Right lobe of liver (tissue), 6 donors: ENCODE measurements at regions not wholly inside any gene's neighbourhood (a gene's known extent, or its start where the extent isn't known, plus 50 kb on each side); places are given as distances from the start of the nearest gene placed in this dataset.
A peak's percentile ranks its signal among the peaks of the same experiment; 100 is the strongest.

Source experiments
- ATAC-seq, 4 donors: fragments of 200-7000 bp; cut with Tn5 transposase; one replicate each; pipeline ENCODE4 v1.9.1; 2020; ENCODE audit warnings: mild to moderate bottlenecking in 4 of 4, moderate library complexity in 4 of 4
- DNase-seq, 3 donors: peaks; one replicate each; pipeline ENCODE4 v3.0.0-alpha.2; 2020
- H3K27ac ChIP-seq, 3 donors: fragments of 200-600 bp; one replicate each; pipeline ENCODE4 v1.8.0; 2022
- H3K27me3 ChIP-seq, 2 donors: fragments of 200-600 bp; one replicate each; pipeline ENCODE4 v1.8.0; 2022
- H3K36me3 ChIP-seq, 4 donors: fragments of 200-600 bp; sonication (generic) in 1 of 4; one replicate each; pipeline versions ENCODE4 v1.5.1 to v1.8.0; 2017 to 2022; ENCODE audit warnings: control low read depth in 1 of 4
- H3K4me1 ChIP-seq, 4 donors: fragments of 200-600 bp; sonication (generic) in 1 of 4; one replicate each; pipeline versions ENCODE4 v1.5.1 to v1.8.0; 2017 to 2022; ENCODE audit warnings: control low read depth in 1 of 4
- H3K4me3 ChIP-seq, 3 donors: fragments of 200-600 bp; one replicate each; pipeline ENCODE4 v1.8.0; 2022
- H3K9me3 ChIP-seq, 4 donors: fragments of 200-600 bp; sonication (generic) in 1 of 4; one replicate each; pipeline versions ENCODE4 v1.5.1 to v1.8.0; 2017 to 2022; ENCODE audit warnings: control low read depth in 1 of 4
- CTCF ChIP-seq, 4 donors: fragments of 200-600 bp in 3 of 4; fragments of 450-650 bp in 1 of 4; IDR thresholded peaks; one replicate each; pipeline versions ENCODE4 v1.5.1 to v1.8.0; 2016 to 2022; ENCODE audit warnings: antibody characterized with exemption in 4 of 4, mild to moderate bottlenecking in 2 of 4
- POLR2A ChIP-seq: fragments of 450-650 bp; IDR thresholded peaks from one replicate; pipeline ENCODE4 v1.6.1; 2017; ENCODE audit warnings: antibody characterized with exemption, mild to moderate bottlenecking
- WGBS: methylation state at CpG from one replicate; pipeline ENCODE4 v1.1.6; 2018; ENCODE audit warnings: low coverage, low lambda C conversion rate; ENCODE audit not compliant: insufficient coverage; ENCODE audit errors: missing lambda C conversion rate; 5-methylcytosine and 5-hydroxymethylcytosine counted together
- intact Hi-C, 2 donors: fragments of 100-400 bp; cut with DNase I; formaldehyde crosslinking; loops; one replicate each; pipeline versions ENCODE4 v1.11.2 to v1.14.1; 2022
- donor health status: DM: no; HTN: yes; CAD: no.
- donor health status: DM: no; HTN: no; CAD: no.
- donor health status: DM: no; HTN: no; CAD: no.
- donor health status: DM: no; HTN: yes; CAD: no.
- donor health status: DM: no; HTN: yes; CAD: no.

- no peak for DNase-seq
- Histone ChIP-seq H3K27me3 (no peaks in the 10 kb centered on the region), H3K27ac (no peak overlapping the region), H3K4me1 (no peaks in the 10 kb centered on the region), H3K36me3 (no peaks in the 10 kb centered on the region), H3K9me3 (no peaks in the 10 kb centered on the region), H3K4me3 (no peak overlapping the region)
- WGBS, result 80% methylated on average over 2 of the region's 8 CpGs
- peak in 1 of 4 donors; percentile 29 for ATAC-seq
- no peak for TF ChIP-seq POLR2A
- TF ChIP-seq CTCF (IDR thresholded peaks at IDR 0.05), result no peak
- intact Hi-C loops, result no loop called here
Observed at GRCh38 chr1:30476911-30477459, 246.4 kb downstream of the MATN1 start.

GRCh38 chr1:30476476-30476875, 246.9 kb downstream of the MATN1 start:
- no peak for TF ChIP-seq CTCF (IDR thresholded peaks at IDR 0.05)
- TF ChIP-seq POLR2A, result no peak
- ATAC-seq (no peak), DNase-seq (no peak)
- H3K4me1 ChIP-seq, result no peaks in the 10 kb centered on the region
- H3K36me3 ChIP-seq, result no peaks in the 10 kb centered on the region
- no peak overlapping the region for H3K27ac ChIP-seq
- H3K27me3 ChIP-seq, result no peaks in the 10 kb centered on the region
- no peaks in the 10 kb centered on the region for H3K9me3 ChIP-seq
- WGBS, result 53% methylated on average over 4 of the region's 6 CpGs
- H3K4me3 ChIP-seq, result no peak overlapping the region
- intact Hi-C loops, result no loop called here

DNA sequence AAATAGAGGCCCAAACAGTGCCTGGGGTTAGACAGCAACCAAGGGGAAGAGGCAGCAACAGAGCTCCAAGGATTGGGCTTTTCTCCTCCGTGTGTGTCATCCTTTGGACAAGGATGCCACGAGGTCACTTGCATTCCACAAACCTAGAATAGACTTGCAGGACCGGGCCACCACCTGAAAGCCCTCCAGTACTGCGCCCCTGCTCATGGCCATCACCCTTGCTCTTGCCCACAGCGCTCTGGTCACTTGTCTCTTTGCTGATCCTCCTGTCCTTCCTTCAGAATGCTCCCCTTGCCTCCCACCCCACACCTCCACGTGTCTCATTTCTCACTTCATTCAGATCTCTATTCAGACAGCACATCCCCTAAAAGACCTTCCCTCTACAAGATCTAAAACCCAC, 247.4 kb downstream of the MATN1 start:
- no peak overlapping the region for H3K4me3 ChIP-seq
- DNase-seq, result no peak
- intact Hi-C loops, result no loop called here
- no peak for ATAC-seq
- no peaks in the 10 kb centered on the region for H3K27me3 ChIP-seq
- H3K36me3 ChIP-seq, result no peaks in the 10 kb centered on the region
- TF ChIP-seq CTCF (IDR thresholded peaks at IDR 0.05) (no peak), POLR2A (no peak)
- no peak overlapping the region for H3K27ac ChIP-seq
- WGBS, result 27% methylated on average over 4 of the region's 6 CpGs
- no peaks in the 10 kb centered on the region for H3K9me3 ChIP-seq
- no peaks in the 10 kb centered on the region for H3K4me1 ChIP-seq

GRCh38 chr1:30475201-30475600, 248.2 kb downstream of the MATN1 start:
- 84% methylated on average over 7 of the region's 9 CpGs for WGBS
- no peak for DNase-seq
- intact Hi-C loops, result no loop called here

More at GRCh38 chr1:30475201-30475600, 248.2 kb downstream of the MATN1 start:
- no peak for ATAC-seq
- Histone ChIP-seq H3K27ac (no peak overlapping the region), H3K27me3 (no peaks in the 10 kb centered on the region), H3K4me3 (no peak overlapping the region), H3K4me1 (no peaks in the 10 kb centered on the region), H3K36me3 (no peaks in the 10 kb centered on the region), H3K9me3 (no peaks in the 10 kb centered on the region)
- TF ChIP-seq CTCF (IDR thresholded peaks at IDR 0.05) (no peak), POLR2A (no peak)
